Heart right ventricle (tissue), 16 donors: ENCODE measurements at regions not wholly inside any gene's neighbourhood (a gene's known extent, or its start where the extent isn't known, plus 50 kb on each side); places are given as distances from the start of the nearest gene placed in this dataset.

ENCODE experiments used
- ATAC-seq, 8 donors: fragments of 200-7000 bp; cut with Tn5 transposase; one replicate each; pipeline ENCODE4 v1.9.1; 2020; ENCODE audit warnings: mild to moderate bottlenecking in 8 of 8, moderate library complexity in 8 of 8, moderate number of reproducible peaks in 1 of 8
- DNase-seq, 2 donors: peaks; one replicate each; pipeline ENCODE4 v3.0.0-alpha.2; 2020
- H3K27ac ChIP-seq, 10 donors: fragments of 200-600 bp; sonication (generic) in 2 of 10; one replicate each; pipeline versions ENCODE4 v1.5.0 to v1.8.0; 2020 to 2022; ENCODE audit warnings: mild to moderate bottlenecking in 3 of 10
- H3K27me3 ChIP-seq, 7 donors: fragments of 200-600 bp; one replicate each; pipeline ENCODE4 v1.8.0; 2021 to 2022; ENCODE audit warnings: mild to moderate bottlenecking in 2 of 7
- H3K36me3 ChIP-seq, 9 donors: fragments of 200-600 bp; sonication (generic) in 1 of 9; one replicate each; pipeline versions ENCODE4 v1.5.0 to v1.8.0; 2020 to 2022; ENCODE audit warnings: mild to moderate bottlenecking in 2 of 9
- H3K4me1 ChIP-seq, 9 donors: fragments of 200-600 bp; sonication (generic) in 1 of 9; one replicate each; pipeline versions ENCODE4 v1.5.0 to v1.8.0; 2020 to 2022; ENCODE audit warnings: mild to moderate bottlenecking in 4 of 9
- H3K4me3 ChIP-seq, 10 donors: fragments of 200-600 bp; sonication (generic) in 2 of 10; one replicate each; pipeline versions ENCODE4 v1.5.0 to v1.8.0; 2020 to 2022; ENCODE audit warnings: mild to moderate bottlenecking in 7 of 10, moderate library complexity in 2 of 10
- H3K9me3 ChIP-seq, 11 donors: fragments of 200-600 bp in 10 of 11; sonication (generic) in 2 of 11; one replicate each; pipeline versions ENCODE4 v1.5.0 to v1.8.0; 2013 to 2022; ENCODE audit warnings: mild to moderate bottlenecking in 2 of 11, control low read depth in 1 of 11, moderate library complexity in 1 of 11
- WGBS, 2 donors: extraction: QIAGEN DNeasy Blood & Tissue Kit; methylation state at CpG; one replicate each; pipeline ENCODE4 v1.1.7; 2013; ENCODE audit warnings: inconsistent platforms in 1 of 2; 5-methylcytosine and 5-hydroxymethylcytosine counted together
- intact Hi-C, 10 donors: fragments of 100-400 bp; cut with DNase I; formaldehyde crosslinking; loops; one replicate each; pipeline versions ENCODE4 v1.11.1 to v1.14.2; 2022
- TF ChIP-seq, protein P1 (sequence below), 9 donors: fragments of 200-600 bp; sonication (generic) in 2 of 9; IDR thresholded peaks; one replicate each; pipeline versions ENCODE4 v1.5.0 to v1.8.0; 2021 to 2022; ENCODE audit warnings: antibody characterized with exemption in 9 of 9, mild to moderate bottlenecking in 5 of 9, moderate library complexity in 1 of 9
- donor health status: Arrhythmogenic right ventricular cardiomyopathy.
- donor health status: ischemic (EF 13 %, LVEDD 7.1; RV severe dilation, severe dysfunction).
- donor health status: healthy with polysubstance abuse.
- donor health status: DM: no; HTN: yes; CAD: no.
- donor health status: DM: no; HTN: no; CAD: no.
- donor health status: ischemic (EF 25% LVEDD 6.9; RV normal size, moderate dysfunction).
- donor health status: ischemic (EF 25% LVEDD 5.7; RV mildly dilated, moderate dysfunction).
- donor health status: healthy.
- donor health status: DM: yes; HTN: yes; CAD: no.
- donor health status: Ischemic cardiomyopathy.
- donor health status: ischemic (EF 35%, LVEDD 5.7; RV mildly dilated, moderate dysfunction).
- donor health status: nonischemic (EF 11% LVEDD 7.7; RV severe dilation, severe dysfunction).
- donor health status: DM: yes; HTN: yes; CAD: no.
- donor health status: PGD.
- donor health status: ischemic (EF 29% LVEDD 5.4; RV normal size, mild dysfunction).
- donor health status: nonischemic (EF 23%, LVEDD 6.1; RV moderate dilation, normal function).

DNA sequence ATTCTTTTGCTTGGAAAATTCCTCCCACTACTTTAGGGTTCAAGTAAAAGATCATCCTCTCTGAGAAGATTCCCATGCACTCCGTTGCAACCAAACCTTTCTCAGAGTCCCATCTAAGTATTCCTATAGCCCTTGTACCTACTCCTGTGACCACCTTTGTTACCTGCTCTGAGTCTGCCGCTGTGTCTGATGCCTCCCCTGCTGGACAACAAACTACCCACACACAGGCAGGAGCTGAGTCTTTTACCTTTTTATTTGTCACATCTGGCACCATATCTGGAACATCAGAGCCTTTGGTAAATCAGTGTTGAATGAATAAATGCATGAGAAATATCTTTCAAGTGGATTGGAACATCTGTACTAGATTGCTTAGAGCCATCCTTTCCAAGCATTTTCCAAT lies 82.1 kb upstream of the FLRT2 start:
- 92 to 98% methylated on average over 2 of the region's 2 CpGs for WGBS, 2 donors

DNA sequence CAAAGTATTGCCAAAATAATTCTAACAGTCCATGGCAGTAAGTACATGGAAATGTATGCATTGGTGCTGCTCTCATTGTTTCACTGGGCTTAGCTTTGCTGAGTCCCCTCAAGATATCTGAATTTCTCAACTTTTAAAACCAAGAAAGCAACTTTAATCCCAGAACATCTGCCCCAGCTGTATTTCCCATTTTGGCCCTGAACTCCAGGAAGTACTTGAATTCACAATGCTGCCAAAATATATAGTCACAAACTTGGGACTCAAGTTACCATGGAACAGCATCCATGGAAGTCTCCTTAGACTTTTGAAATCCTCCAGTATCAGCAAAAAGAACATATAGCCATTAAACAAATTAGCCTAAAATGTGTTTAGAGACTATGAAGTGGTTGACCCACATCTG lies 78.5 kb upstream of the FLRT2 start:
- TF ChIP-seq, protein P1, sequence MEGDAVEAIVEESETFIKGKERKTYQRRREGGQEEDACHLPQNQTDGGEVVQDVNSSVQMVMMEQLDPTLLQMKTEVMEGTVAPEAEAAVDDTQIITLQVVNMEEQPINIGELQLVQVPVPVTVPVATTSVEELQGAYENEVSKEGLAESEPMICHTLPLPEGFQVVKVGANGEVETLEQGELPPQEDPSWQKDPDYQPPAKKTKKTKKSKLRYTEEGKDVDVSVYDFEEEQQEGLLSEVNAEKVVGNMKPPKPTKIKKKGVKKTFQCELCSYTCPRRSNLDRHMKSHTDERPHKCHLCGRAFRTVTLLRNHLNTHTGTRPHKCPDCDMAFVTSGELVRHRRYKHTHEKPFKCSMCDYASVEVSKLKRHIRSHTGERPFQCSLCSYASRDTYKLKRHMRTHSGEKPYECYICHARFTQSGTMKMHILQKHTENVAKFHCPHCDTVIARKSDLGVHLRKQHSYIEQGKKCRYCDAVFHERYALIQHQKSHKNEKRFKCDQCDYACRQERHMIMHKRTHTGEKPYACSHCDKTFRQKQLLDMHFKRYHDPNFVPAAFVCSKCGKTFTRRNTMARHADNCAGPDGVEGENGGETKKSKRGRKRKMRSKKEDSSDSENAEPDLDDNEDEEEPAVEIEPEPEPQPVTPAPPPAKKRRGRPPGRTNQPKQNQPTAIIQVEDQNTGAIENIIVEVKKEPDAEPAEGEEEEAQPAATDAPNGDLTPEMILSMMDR (IDR thresholded peaks at IDR 0.05) = no peak
- H3K9me3 ChIP-seq = no peaks in the 10 kb centered on the region
- H3K4me1 ChIP-seq = peaks cover 0 to 5% (median 0%) of the 10 kb centered on the region in 9 donors
- DNase-seq (no peak), ATAC-seq (no peak)
- H3K4me3 ChIP-seq = no peak overlapping the region
- H3K36me3 ChIP-seq = no peaks in the 10 kb centered on the region
- intact Hi-C loops = no loop called here
- H3K27me3 ChIP-seq = no peaks in the 10 kb centered on the region
- no peak overlapping the region for H3K27ac ChIP-seq

More for the DNA sequence above, 82.1 kb upstream of the FLRT2 start:
- peaks cover 0 to 16% (median 0%) of the 10 kb centered on the region in 9 donors for H3K4me1 ChIP-seq
- H3K36me3 ChIP-seq = no peaks in the 10 kb centered on the region
- no peaks in the 10 kb centered on the region for H3K9me3 ChIP-seq
- TF ChIP-seq, protein P1 (IDR thresholded peaks at IDR 0.05) = no peak
- no peaks in the 10 kb centered on the region for H3K27me3 ChIP-seq
- no peak overlapping the region for H3K4me3 ChIP-seq
- intact Hi-C loops = no loop called here
- no peak for ATAC-seq
- no peak for DNase-seq
- H3K27ac ChIP-seq = no peak overlapping the region

DNA sequence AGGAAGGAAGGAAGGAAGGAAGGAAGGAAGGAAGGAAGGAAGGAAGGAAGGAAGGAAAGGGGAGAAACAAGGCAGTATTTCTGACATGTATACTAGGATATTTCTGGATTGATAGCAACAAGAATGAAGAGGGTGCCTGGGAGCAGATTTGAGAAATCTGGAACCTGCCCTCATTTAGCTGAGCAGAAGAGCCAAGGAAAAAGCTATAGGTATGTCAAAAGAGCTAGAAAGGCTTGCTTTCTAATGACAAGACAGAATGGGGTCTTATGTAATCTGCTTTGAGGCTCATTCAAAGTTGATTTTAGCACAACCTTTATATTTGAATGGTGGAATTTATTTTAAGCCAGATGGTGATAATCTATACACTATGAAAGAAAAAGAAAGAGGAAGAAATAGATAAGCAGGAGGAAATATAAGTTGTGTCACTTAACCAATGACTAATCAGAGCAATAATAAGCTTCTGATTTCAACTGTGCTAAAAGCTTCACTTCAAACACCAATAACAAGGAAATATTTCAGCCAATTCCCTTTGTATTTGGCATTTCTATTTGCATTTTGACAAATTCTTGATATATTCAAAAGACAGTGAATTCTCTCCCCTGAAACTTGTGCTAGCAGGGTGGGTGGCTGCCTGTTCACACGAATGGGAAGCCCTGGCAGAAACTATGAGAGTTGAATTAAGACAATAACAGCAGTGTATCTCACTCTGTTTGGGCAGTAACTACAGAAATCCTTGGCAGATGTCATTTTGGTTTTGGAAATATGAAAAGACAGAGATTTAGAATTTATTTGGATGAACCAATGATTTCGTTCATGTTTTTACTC lies 76.3 kb upstream of the FLRT2 start:
- H3K36me3 ChIP-seq = no peaks in the 10 kb centered on the region
- no peak overlapping the region for H3K27ac ChIP-seq
- H3K4me3 ChIP-seq = no peak overlapping the region
- peaks cover 0 to 5% (median 0%) of the 10 kb centered on the region in 9 donors for H3K4me1 ChIP-seq
- TF ChIP-seq, protein P1 (IDR thresholded peaks at IDR 0.05) = no peak
- ATAC-seq (no peak), DNase-seq (no peak)
- H3K9me3 ChIP-seq = no peaks in the 10 kb centered on the region
- no peaks in the 10 kb centered on the region for H3K27me3 ChIP-seq
- intact Hi-C loops = no loop called here
- 70% methylated on average over 2 of the region's 2 CpGs for WGBS, 2 donors

DNA sequence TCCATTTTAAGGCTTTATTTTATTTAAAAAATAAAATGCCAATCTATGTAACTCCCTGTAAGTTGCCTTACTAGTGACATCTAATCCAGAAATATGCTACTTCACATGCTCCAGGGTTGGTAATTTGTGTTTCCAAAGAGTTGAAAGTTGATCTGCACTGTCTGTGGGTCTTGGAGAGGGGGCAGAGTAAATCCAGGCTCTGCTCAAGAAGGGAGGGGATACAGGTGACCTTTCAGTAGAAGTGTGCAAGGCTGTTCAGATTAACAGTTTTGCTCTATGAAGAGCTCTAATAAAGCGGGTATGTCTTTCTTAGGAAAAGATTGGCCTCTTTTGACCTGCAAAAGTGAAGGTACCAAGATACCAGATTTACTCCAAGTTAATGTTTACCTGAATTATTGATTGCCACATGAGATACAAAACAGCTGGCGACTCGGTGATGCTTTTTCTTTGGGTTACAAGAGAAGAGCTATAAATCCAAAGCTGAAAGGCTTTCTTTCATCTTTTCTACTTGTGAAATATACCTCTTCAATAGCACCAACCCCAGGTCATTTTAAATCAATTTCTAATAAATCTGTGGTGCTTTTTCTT lies 75.6 kb upstream of the FLRT2 start:
- WGBS, 2 donors = 96% methylated on average over 3 of the region's 3 CpGs
- intact Hi-C loops = no loop called here
- peaks cover 0 to 5% (median 0%) of the 10 kb centered on the region in 9 donors for H3K4me1 ChIP-seq
- ATAC-seq (no peak), DNase-seq (no peak)
- H3K27me3 ChIP-seq = no peaks in the 10 kb centered on the region
- H3K4me3 ChIP-seq = no peak overlapping the region
- no peaks in the 10 kb centered on the region for H3K36me3 ChIP-seq
- H3K27ac ChIP-seq = no peak overlapping the region
- TF ChIP-seq, protein P1 (IDR thresholded peaks at IDR 0.05) = no peak
- H3K9me3 ChIP-seq = no peaks in the 10 kb centered on the region
